HCT116 (cell line): ENCODE measurements at regions not wholly inside any gene's neighbourhood (a gene's known extent, or its start where the extent isn't known, plus 50 kb on each side); places are given as distances from the start of the nearest gene placed in this dataset.

Experiments
- ATAC-seq: fragments of 200-7000 bp; cut with Tn5 transposase; 2 replicates; pipeline ENCODE4 v1.9.1; 2020; ENCODE audit warnings: mild to moderate bottlenecking, moderate library complexity
- BruUV-seq: library from RNA; stranded (reverse); fragments of 400-500 nt; replicated peaks from 2 replicates; lab custom pipeline; 2021; lab: Mats Ljungman, UMichigan
- CTCF ChIA-PET: fragments of 300-600 bp; sonication (Branson Sonifier 250); formaldehyde crosslinking; loops from one replicate; lab custom pipeline; 2021; ENCODE audit warnings: antibody characterized with exemption; lab: Charles Lee
- POLR2A ChIA-PET: fragments of 300-600, 350-600 bp; sonication (Branson Sonifier 250); formaldehyde crosslinking; loops from one replicate; lab custom pipeline; 2021; ENCODE audit warnings: antibody characterized with exemption; lab: Charles Lee
- RAD21 ChIA-PET, 2 experiments: fragments of 300-600 bp; sonication (Branson Sonifier 250); formaldehyde crosslinking; loops; one replicate each; lab custom pipeline; 2023; ENCODE audit warnings: low total read pairs in 2 of 2; ENCODE audit not compliant: uncharacterized antibody in 2 of 2, unreplicated experiment in 2 of 2, low non-redundant PET in 1 of 2; lab: Charles Lee
- DNase-seq: peaks from one replicate; pipeline ENCODE4 v3.0.0-alpha.2; 2010; ENCODE audit warnings: low read depth, low spot score
- H2AFZ ChIP-seq: fragments of 200-600 bp; shearing (Covaris generic), sonication (generic); 2 replicates; pipeline ENCODE4 v1.6.1; 2017; ENCODE audit warnings: low read depth, mixed run types, mixed read lengths, antibody characterized with exemption, low read length; ENCODE audit not compliant: poor library complexity, severe bottlenecking
- H3K27ac ChIP-seq: 2 replicates; pipeline ENCODE4 v1.5.1; 2012; ENCODE audit warnings: low read depth, low read length
- H3K27me3 ChIP-seq: fragments of 200-600 bp; sonication (generic); 2 replicates; pipeline ENCODE4 v1.6.1; 2016; ENCODE audit warnings: mixed run types, low read length, mixed read lengths; ENCODE audit not compliant: insufficient read depth
- H3K36me3 ChIP-seq, 2 experiments: fragments of 200-500 bp in 1 of 2; fragments of 200-600 bp in 1 of 2; sonication (Bioruptor generic) in 1 of 2; sonication (generic) in 1 of 2; 2 replicates each; pipeline versions ENCODE4 v1.5.1 to v1.6.1; 2014 to 2016; ENCODE audit warnings: low read length in 2 of 2, inconsistent platforms in 1 of 2, mixed read lengths in 1 of 2, mixed run types in 1 of 2; ENCODE audit not compliant: insufficient read depth in 2 of 2, control insufficient read depth in 1 of 2
- H3K4me1 ChIP-seq, 2 experiments: fragments of 200-600 bp in 1 of 2; sonication (generic) in 1 of 2; 2 replicates each; pipeline versions ENCODE4 v1.5.1 to v1.6.1; 2012 to 2017; ENCODE audit warnings: low read length in 2 of 2, inconsistent platforms in 1 of 2, mild to moderate bottlenecking in 1 of 2, mixed read lengths in 1 of 2, mixed run types in 1 of 2, moderate library complexity in 1 of 2; ENCODE audit not compliant: insufficient read depth in 2 of 2, control insufficient read depth in 1 of 2
- H3K4me2 ChIP-seq: fragments of 200-600 bp; sonication (generic); 2 replicates; pipeline ENCODE4 v1.6.1; 2017; ENCODE audit warnings: mixed run types, low read length, mixed read lengths
- H3K4me3 ChIP-seq, 2 experiments: fragments of 200-600 bp in 1 of 2; sonication (generic) in 1 of 2; replicated peaks in 1 of 2; 2 replicates each; pipeline ENCODE4 v1.5.1; 2011 to 2016; ENCODE audit warnings: low read length in 2 of 2, control low read depth in 1 of 2, low read depth in 1 of 2, mild to moderate bottlenecking in 1 of 2, mixed read lengths in 1 of 2, mixed run types in 1 of 2
- H3K79me2 ChIP-seq: fragments of 200-600 bp; sonication (generic); 2 replicates; pipeline ENCODE4 v1.6.1; 2017; ENCODE audit warnings: mild to moderate bottlenecking, mixed run types, low read length, moderate library complexity, mixed read lengths; ENCODE audit not compliant: insufficient read depth
- H3K9ac ChIP-seq: fragments of 200-600 bp; sonication (generic); 2 replicates; pipeline ENCODE4 v1.6.1; 2016; ENCODE audit warnings: low read length, mixed read lengths
- H3K9me2 ChIP-seq: fragments of 200-600 bp; sonication (generic), shearing (Covaris generic); 2 replicates; pipeline ENCODE4 v1.6.1; 2017; ENCODE audit warnings: mixed run types, mild to moderate bottlenecking, moderate library complexity; ENCODE audit not compliant: insufficient read depth
- H3K9me3 ChIP-seq, 2 experiments: fragments of 200-500 bp in 1 of 2; fragments of 200-600 bp in 1 of 2; sonication (Bioruptor generic) in 1 of 2; sonication (generic) in 1 of 2; 2 replicates each; pipeline ENCODE4 v1.6.1; 2014 to 2017; ENCODE audit warnings: low read length in 2 of 2, mixed read lengths in 2 of 2, inconsistent platforms in 1 of 2, low read depth in 1 of 2, mild to moderate bottlenecking in 1 of 2, mixed run types in 1 of 2, moderate library complexity in 1 of 2; ENCODE audit not compliant: control insufficient read depth in 1 of 2, insufficient read depth in 1 of 2
- H4K20me1 ChIP-seq: fragments of 200-600 bp; sonication (generic), shearing (Covaris generic); 2 replicates; pipeline ENCODE4 v1.6.1; 2017; ENCODE audit warnings: mixed run types, mild to moderate bottlenecking, moderate library complexity; ENCODE audit not compliant: insufficient read depth
- EGR1 ChIP-seq: IDR thresholded peaks from 2 replicates; pipeline ENCODE4 v1.6.1; 2012; ENCODE audit warnings: low read depth
- ELF1 ChIP-seq: IDR thresholded peaks from 2 replicates; pipeline ENCODE4 v1.6.1; 2012; ENCODE audit warnings: low read depth, borderline replicate concordance
- FOSL1 ChIP-seq: IDR thresholded peaks from 2 replicates; pipeline ENCODE4 v1.6.1; 2012; ENCODE audit warnings: low read depth
- POLR2A ChIP-seq: IDR thresholded peaks from 2 replicates; pipeline ENCODE4 v1.7.0; 2011; ENCODE audit warnings: borderline replicate concordance; ENCODE audit not compliant: insufficient read depth, insufficient read length; ENCODE audit errors: extremely low read depth
- RAD21 ChIP-seq: IDR thresholded peaks from 2 replicates; pipeline ENCODE4 v1.6.1; 2012; ENCODE audit warnings: low read depth, mild to moderate bottlenecking
- SIN3A ChIP-seq: IDR thresholded peaks from 2 replicates; pipeline ENCODE4 v1.6.1; 2012; ENCODE audit warnings: low read depth
- SP1 ChIP-seq: IDR thresholded peaks from 2 replicates; pipeline ENCODE4 v1.6.1; 2012; ENCODE audit warnings: low read depth
- SRF ChIP-seq: IDR thresholded peaks from 2 replicates; pipeline ENCODE4 v1.6.1; 2012; ENCODE audit warnings: low read depth
- TCF7L2 ChIP-seq: IDR thresholded peaks from 2 replicates; pipeline ENCODE4 v1.7.0; 2011; ENCODE audit warnings: borderline replicate concordance, inconsistent platforms; ENCODE audit not compliant: insufficient read depth, insufficient read length; ENCODE audit errors: extremely low read depth
- ZNF274 ChIP-seq: fragments of 200-500 bp; sonication (Bioruptor generic); IDR thresholded peaks from 2 replicates; pipeline ENCODE4 v1.6.1; 2014; ENCODE audit warnings: mild to moderate bottlenecking, low read depth, low read length, inconsistent platforms
- intact Hi-C: fragments of 100-400 bp; cut with micrococcal nuclease; formaldehyde crosslinking; loops from 2 replicates; pipeline ENCODE4 v1.10.0; 2022
- TF ChIP-seq, protein P1 (sequence below), 3 experiments: fragments of 200-600 bp in 1 of 3; sonication (generic) in 1 of 3; IDR thresholded peaks in 2 of 3; conservative IDR thresholded peaks in 1 of 3; 2 replicates each; pipeline ENCODE4 v1.5.1; 2012 to 2017; ENCODE audit warnings: low read depth in 2 of 3, low read length in 2 of 3, antibody characterized with exemption in 1 of 3, borderline replicate concordance in 1 of 3, control low read depth in 1 of 3, mild to moderate bottlenecking in 1 of 3, mixed read lengths in 1 of 3, mixed run types in 1 of 3, moderate library complexity in 1 of 3; ENCODE audit not compliant: insufficient read depth in 1 of 3
- TF ChIP-seq, protein P2 (sequence below): IDR thresholded peaks from 2 replicates; pipeline ENCODE4 v1.6.1; 2011; ENCODE audit warnings: mild to moderate bottlenecking, low read length, moderate library complexity; ENCODE audit not compliant: insufficient replicate concordance; ENCODE audit errors: extremely low read depth
- TF ChIP-seq, protein P3 (sequence below): IDR thresholded peaks from 2 replicates; pipeline ENCODE4 v1.6.1; 2012
- TF ChIP-seq, protein P4 (sequence below): IDR thresholded peaks from 2 replicates; pipeline ENCODE4 v1.6.1; 2012

DNA sequence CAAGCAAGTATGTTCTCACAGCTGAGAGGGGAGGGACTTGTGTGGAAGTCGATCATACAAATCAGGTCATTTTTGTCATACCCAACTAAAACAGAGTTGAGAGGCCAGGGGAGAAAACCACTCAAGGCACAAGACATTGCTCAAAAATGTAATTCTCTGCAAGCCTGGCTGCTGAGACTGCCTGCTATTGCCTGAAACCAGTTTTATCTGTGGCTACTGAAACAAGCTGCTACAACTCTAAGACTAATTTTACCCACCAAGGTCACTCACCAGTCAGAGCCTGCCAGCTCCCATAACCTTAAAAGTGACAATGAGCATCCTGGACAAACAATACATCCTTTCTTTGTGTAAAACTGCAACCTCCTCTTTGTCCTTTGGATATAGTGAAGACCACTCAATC, 54.1 kb upstream of the CST7 start (continued):
- TF ChIP-seq, protein P1, sequence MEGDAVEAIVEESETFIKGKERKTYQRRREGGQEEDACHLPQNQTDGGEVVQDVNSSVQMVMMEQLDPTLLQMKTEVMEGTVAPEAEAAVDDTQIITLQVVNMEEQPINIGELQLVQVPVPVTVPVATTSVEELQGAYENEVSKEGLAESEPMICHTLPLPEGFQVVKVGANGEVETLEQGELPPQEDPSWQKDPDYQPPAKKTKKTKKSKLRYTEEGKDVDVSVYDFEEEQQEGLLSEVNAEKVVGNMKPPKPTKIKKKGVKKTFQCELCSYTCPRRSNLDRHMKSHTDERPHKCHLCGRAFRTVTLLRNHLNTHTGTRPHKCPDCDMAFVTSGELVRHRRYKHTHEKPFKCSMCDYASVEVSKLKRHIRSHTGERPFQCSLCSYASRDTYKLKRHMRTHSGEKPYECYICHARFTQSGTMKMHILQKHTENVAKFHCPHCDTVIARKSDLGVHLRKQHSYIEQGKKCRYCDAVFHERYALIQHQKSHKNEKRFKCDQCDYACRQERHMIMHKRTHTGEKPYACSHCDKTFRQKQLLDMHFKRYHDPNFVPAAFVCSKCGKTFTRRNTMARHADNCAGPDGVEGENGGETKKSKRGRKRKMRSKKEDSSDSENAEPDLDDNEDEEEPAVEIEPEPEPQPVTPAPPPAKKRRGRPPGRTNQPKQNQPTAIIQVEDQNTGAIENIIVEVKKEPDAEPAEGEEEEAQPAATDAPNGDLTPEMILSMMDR (IDR thresholded peaks at IDR 0.05 in 2 of 3, conservative IDR thresholded peaks at IDR 0.05 in 1 of 3; ENCODE audit: borderline replicate concordance in 1 of 3, insufficient read depth in 1 of 3, low read depth in 2 of 3, low read length in 2 of 3), result no peak
- TF ChIP-seq ELF1 (no peak), SP1 (no peak), TCF7L2 (no peak), EGR1 (no peak), SRF (no peak)

DNA sequence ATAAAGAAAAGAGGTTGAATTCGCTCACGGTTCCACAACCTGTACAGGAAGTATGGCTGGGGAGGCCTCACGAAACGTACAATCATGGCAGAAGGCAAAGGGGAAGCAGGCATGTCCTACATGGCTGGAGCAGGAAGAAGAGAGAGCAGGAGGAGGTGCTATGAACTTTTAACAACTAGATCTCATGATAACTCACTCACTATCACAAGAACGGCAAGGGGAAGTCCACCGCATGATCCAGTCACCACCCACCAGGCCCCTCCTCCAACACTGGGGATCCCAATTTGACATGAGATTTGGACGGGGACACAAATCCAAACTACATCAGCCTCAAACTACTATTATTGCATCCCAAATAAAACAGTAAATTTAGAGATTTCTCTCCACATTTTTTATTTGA, 53.6 kb upstream of the CST7 start:
- RAD21 ChIA-PET, result no interaction called here
- Histone ChIP-seq H3K9me2 (no peaks in the 10 kb centered on the region), H3K27ac (no peak overlapping the region), H3K4me1 (no peaks in the 10 kb centered on the region), H3K79me2 (no peaks in the 10 kb centered on the region), H3K27me3 (peaks cover 28% of the 10 kb centered on the region; the same call in 1 of the 2 replicates), H3K36me3 (no peaks in the 10 kb centered on the region), H3K9ac (no peak overlapping the region), H3K4me2 (no peak overlapping the region), H2AFZ (no peak overlapping the region), H3K4me3 (no peak overlapping the region), H3K9me3 (no peaks in the 10 kb centered on the region), H4K20me1 (no peaks in the 10 kb centered on the region)
- BruUV-seq, result no TSS peak
- DNase-seq (no peak), ATAC-seq (no peak)
- intact Hi-C loops, result no loop called here
- POLR2A ChIA-PET, result no interaction called here
- CTCF ChIA-PET, result no interaction called here
- TF ChIP-seq ZNF274 (no peak), POLR2A (no peak), RAD21 (no peak), SP1 (no peak), SRF (no peak), FOSL1 (no peak), SIN3A (no peak)
- TF ChIP-seq, protein P2, sequence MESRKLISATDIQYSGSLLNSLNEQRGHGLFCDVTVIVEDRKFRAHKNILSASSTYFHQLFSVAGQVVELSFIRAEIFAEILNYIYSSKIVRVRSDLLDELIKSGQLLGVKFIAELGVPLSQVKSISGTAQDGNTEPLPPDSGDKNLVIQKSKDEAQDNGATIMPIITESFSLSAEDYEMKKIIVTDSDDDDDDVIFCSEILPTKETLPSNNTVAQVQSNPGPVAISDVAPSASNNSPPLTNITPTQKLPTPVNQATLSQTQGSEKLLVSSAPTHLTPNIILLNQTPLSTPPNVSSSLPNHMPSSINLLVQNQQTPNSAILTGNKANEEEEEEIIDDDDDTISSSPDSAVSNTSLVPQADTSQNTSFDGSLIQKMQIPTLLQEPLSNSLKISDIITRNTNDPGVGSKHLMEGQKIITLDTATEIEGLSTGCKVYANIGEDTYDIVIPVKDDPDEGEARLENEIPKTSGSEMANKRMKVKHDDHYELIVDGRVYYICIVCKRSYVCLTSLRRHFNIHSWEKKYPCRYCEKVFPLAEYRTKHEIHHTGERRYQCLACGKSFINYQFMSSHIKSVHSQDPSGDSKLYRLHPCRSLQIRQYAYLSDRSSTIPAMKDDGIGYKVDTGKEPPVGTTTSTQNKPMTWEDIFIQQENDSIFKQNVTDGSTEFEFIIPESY, result no peak
- TF ChIP-seq, protein P1 (IDR thresholded peaks at IDR 0.05 in 2 of 3, conservative IDR thresholded peaks at IDR 0.05 in 1 of 3; ENCODE audit: borderline replicate concordance in 1 of 3, insufficient read depth in 1 of 3, low read depth in 2 of 3, low read length in 2 of 3), result no peak
- TF ChIP-seq, protein P3, sequence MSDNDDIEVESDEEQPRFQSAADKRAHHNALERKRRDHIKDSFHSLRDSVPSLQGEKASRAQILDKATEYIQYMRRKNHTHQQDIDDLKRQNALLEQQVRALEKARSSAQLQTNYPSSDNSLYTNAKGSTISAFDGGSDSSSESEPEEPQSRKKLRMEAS, result no peak
- TF ChIP-seq, protein P4, sequence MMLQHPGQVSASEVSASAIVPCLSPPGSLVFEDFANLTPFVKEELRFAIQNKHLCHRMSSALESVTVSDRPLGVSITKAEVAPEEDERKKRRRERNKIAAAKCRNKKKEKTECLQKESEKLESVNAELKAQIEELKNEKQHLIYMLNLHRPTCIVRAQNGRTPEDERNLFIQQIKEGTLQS, result no peak
